Neural crest cell (in vitro differentiated cells): ENCODE measurements at regions not wholly inside any gene's neighbourhood (a gene's known extent, or its start where the extent isn't known, plus 50 kb on each side); places are given as distances from the start of the nearest gene placed in this dataset.

Experiments
- DNase-seq: peaks from one replicate; pipeline ENCODE4 v3.0.0; 2021; ENCODE audit warnings: low read depth, mixed read lengths, low spot score
- H3K27ac Mint-ChIP-seq: one replicate; pipeline ENCODE4 v1.8.0; 2021; ENCODE audit warnings: mild to moderate bottlenecking, mixed read lengths; ENCODE audit not compliant: unreplicated experiment
- H3K27me3 Mint-ChIP-seq: 2 replicates; pipeline ENCODE4 v1.8.0; 2021; ENCODE audit warnings: low read depth, mild to moderate bottlenecking, mixed read lengths
- H3K36me3 Mint-ChIP-seq: 2 replicates; pipeline ENCODE4 v1.8.0; 2021; ENCODE audit warnings: low read depth, mild to moderate bottlenecking, mixed read lengths
- H3K4me1 Mint-ChIP-seq: 2 replicates; pipeline ENCODE4 v1.8.0; 2021; ENCODE audit warnings: mixed read lengths
- H3K4me3 Mint-ChIP-seq: one replicate; pipeline ENCODE4 v1.8.0; 2021; ENCODE audit warnings: mild to moderate bottlenecking, mixed read lengths
- H3K9me3 Mint-ChIP-seq: 2 replicates; pipeline ENCODE4 v1.8.0; 2021; ENCODE audit warnings: mixed read lengths
- CTCF ChIP-seq: fragments of 200-600 bp; sonication (generic); conservative IDR thresholded peaks from 2 replicates; pipeline ENCODE4 v1.5.0; 2021; ENCODE audit warnings: antibody characterized with exemption, mild to moderate bottlenecking

GRCh38 chr5:124317451-124317850 is 429.0 kb downstream of the ZNF608 start:
- Mint-ChIP-seq H3K36me3 (no peaks in the 10 kb centered on the region), H3K4me1 (peaks cover 22% of the 10 kb centered on the region), H3K27ac (peak overlapping the region; percentile 69), H3K27me3 (no peaks in the 10 kb centered on the region), H3K9me3 (peaks cover 7% of the 10 kb centered on the region), H3K4me3 (no peak overlapping the region)
- DNase-seq: no peak
- TF ChIP-seq CTCF: no peak

- no peaks in the 10 kb centered on the region for H3K27me3 Mint-ChIP-seq
- H3K27ac Mint-ChIP-seq: no peak overlapping the region
- no peaks in the 10 kb centered on the region for H3K36me3 Mint-ChIP-seq
- DNase-seq: no peak
- H3K9me3 Mint-ChIP-seq: peaks cover 7% of the 10 kb centered on the region
- no peak for TF ChIP-seq CTCF
- H3K4me1 Mint-ChIP-seq: peaks cover 20% of the 10 kb centered on the region
- no peak overlapping the region for H3K4me3 Mint-ChIP-seq
These were observed 430.6 kb downstream of the ZNF608 start for GRCh38 chr5:124315741-124316415.

- peaks cover 11% of the 10 kb centered on the region for H3K4me1 Mint-ChIP-seq
- H3K36me3 Mint-ChIP-seq: no peaks in the 10 kb centered on the region
- no peak for DNase-seq
- no peak for TF ChIP-seq CTCF
- peaks cover 3% of the 10 kb centered on the region for H3K9me3 Mint-ChIP-seq
- no peak overlapping the region for H3K4me3 Mint-ChIP-seq
- H3K27ac Mint-ChIP-seq: no peak overlapping the region
- H3K27me3 Mint-ChIP-seq: no peaks in the 10 kb centered on the region
These were observed 436.0 kb downstream of the ZNF608 start for GRCh38 chr5:124310453-124310852.

GRCh38 chr5:124309241-124309980 is 437.0 kb downstream of the ZNF608 start:
- peaks cover 3% of the 10 kb centered on the region for H3K9me3 Mint-ChIP-seq
- no peaks in the 10 kb centered on the region for H3K27me3 Mint-ChIP-seq
- no peak overlapping the region for H3K27ac Mint-ChIP-seq
- DNase-seq: no peak
- H3K36me3 Mint-ChIP-seq: no peaks in the 10 kb centered on the region
- no peak overlapping the region for H3K4me3 Mint-ChIP-seq
- TF ChIP-seq CTCF: no peak
- peaks cover 5% of the 10 kb centered on the region for H3K4me1 Mint-ChIP-seq

GRCh38 chr5:124303366-124303765 is 443.1 kb downstream of the ZNF608 start:
- no peak overlapping the region for H3K4me3 Mint-ChIP-seq

More at GRCh38 chr5:124303366-124303765, 443.1 kb downstream of the ZNF608 start:
- no peak overlapping the region for H3K27ac Mint-ChIP-seq
- no peak for DNase-seq
- H3K9me3 Mint-ChIP-seq: no peaks in the 10 kb centered on the region
- H3K4me1 Mint-ChIP-seq: no peaks in the 10 kb centered on the region
- H3K27me3 Mint-ChIP-seq: no peaks in the 10 kb centered on the region
- TF ChIP-seq CTCF: no peak
- no peaks in the 10 kb centered on the region for H3K36me3 Mint-ChIP-seq
